Esophagus squamous epithelium (tissue), 5 donors: ENCODE measurements at regions not wholly inside any gene's neighbourhood (a gene's known extent, or its start where the extent isn't known, plus 50 kb on each side); places are given as distances from the start of the nearest gene placed in this dataset.

Source experiments
- DNase-seq: peaks from one replicate; lab custom pipeline; 2025; lab: John Stamatoyannopoulos, UW
- H3K27ac ChIP-seq, 4 donors: fragments of 200-600 bp; sonication (generic); one replicate each; pipeline ENCODE4 v1.5.1; 2016 to 2019; ENCODE audit warnings: mild to moderate bottlenecking in 1 of 4
- H3K27me3 ChIP-seq, 4 donors: fragments of 200-600 bp; sonication (generic); 1 replicate in 3 of 4; 2 replicates in 1 of 4; pipeline versions ENCODE4 v1.5.1 to v1.6.0; 2017 to 2021; ENCODE audit warnings: antibody characterized with exemption in 1 of 4
- H3K36me3 ChIP-seq, 3 donors: fragments of 200-600 bp; sonication (generic); one replicate each; pipeline ENCODE4 v1.5.1; 2016 to 2019
- H3K4me1 ChIP-seq, 3 donors: fragments of 200-600 bp; sonication (generic); one replicate each; pipeline ENCODE4 v1.5.1; 2017 to 2019
- H3K4me3 ChIP-seq, 4 donors: fragments of 200-600 bp; sonication (generic); 1 replicate in 3 of 4; 2 replicates in 1 of 4; pipeline ENCODE4 v1.5.1; 2016 to 2019; ENCODE audit warnings: mild to moderate bottlenecking in 2 of 4, moderate library complexity in 1 of 4
- H3K9me3 ChIP-seq, 3 donors: fragments of 200-600 bp; sonication (generic); one replicate each; pipeline ENCODE4 v1.5.1; 2016 to 2019
- POLR2A ChIP-seq, 4 donors: fragments of 450-650 bp; IDR thresholded peaks; one replicate each; pipeline ENCODE4 v1.6.1; 2017; ENCODE audit warnings: antibody characterized with exemption in 4 of 4, mild to moderate bottlenecking in 4 of 4, moderate library complexity in 3 of 4
- WGBS, 2 donors: methylation state at CpG; one replicate each; pipeline ENCODE4 v1.1.5; 2018; 5-methylcytosine and 5-hydroxymethylcytosine counted together
- intact Hi-C: fragments of 100-400 bp; cut with DNase I; formaldehyde crosslinking; loops from one replicate; pipeline ENCODE4 v1.15.0; 2022
- TF ChIP-seq, protein P1 (sequence below), 6 experiments: fragments of 450-650 bp in 4 of 6; fragments of 200-600 bp in 2 of 6; sonication (generic) in 2 of 6; IDR thresholded peaks; one replicate each; pipeline ENCODE4 v1.5.1; 2016 to 2019; ENCODE audit warnings: antibody characterized with exemption in 6 of 6, mild to moderate bottlenecking in 4 of 6, moderate library complexity in 4 of 6
- donor health status: DM: yes; HTN: yes; CAD: no.

DNA sequence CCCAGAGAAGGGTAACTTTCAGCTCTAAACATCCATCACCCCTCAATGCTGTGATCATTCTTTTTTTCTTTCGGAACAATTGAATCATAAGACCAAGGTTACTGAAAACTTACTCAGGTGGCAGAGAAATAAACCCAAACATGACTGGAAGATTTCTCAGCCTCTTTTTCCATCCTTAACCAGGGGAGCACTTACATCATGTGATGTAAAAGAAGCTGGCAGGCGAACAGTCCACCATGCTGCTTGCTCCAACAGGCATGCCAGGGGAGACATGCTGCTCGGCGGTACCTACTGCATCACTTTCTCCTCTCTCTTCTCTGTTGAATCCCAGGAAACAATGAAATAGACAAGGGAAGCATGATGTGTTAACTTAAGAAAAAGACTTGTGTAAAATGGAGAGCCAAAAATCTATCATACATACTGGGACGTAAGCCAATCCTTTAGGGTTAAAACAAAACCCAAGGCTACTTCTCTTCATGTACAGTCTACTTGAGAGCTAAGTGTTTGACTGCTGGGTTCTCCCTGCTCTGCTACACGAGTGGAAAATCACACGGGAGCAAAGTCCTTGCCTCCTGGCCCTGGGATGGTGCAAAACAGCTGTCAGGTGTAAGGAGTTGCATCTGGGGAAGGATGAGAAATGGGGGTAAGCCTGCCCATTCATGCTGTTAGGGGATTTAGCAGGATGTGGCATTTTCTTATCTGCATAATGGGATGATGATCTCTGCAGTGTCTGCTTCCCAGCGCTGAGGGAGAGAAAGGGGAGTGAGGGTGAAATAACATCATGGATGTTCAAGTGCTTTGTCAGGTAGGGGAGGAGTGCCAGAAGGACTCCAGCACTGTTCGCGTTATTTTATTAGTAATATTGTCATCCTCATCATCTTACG is 64.3 kb upstream of the ZNF438 start:
- TF ChIP-seq, protein P1, sequence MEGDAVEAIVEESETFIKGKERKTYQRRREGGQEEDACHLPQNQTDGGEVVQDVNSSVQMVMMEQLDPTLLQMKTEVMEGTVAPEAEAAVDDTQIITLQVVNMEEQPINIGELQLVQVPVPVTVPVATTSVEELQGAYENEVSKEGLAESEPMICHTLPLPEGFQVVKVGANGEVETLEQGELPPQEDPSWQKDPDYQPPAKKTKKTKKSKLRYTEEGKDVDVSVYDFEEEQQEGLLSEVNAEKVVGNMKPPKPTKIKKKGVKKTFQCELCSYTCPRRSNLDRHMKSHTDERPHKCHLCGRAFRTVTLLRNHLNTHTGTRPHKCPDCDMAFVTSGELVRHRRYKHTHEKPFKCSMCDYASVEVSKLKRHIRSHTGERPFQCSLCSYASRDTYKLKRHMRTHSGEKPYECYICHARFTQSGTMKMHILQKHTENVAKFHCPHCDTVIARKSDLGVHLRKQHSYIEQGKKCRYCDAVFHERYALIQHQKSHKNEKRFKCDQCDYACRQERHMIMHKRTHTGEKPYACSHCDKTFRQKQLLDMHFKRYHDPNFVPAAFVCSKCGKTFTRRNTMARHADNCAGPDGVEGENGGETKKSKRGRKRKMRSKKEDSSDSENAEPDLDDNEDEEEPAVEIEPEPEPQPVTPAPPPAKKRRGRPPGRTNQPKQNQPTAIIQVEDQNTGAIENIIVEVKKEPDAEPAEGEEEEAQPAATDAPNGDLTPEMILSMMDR (IDR thresholded peaks at IDR 0.05): no peak
- TF ChIP-seq POLR2A (IDR thresholded peaks at IDR 0.05): no peak
- 57 to 66% methylated on average over 11 of the region's 11 CpGs for WGBS, 2 donors
- H3K4me3 ChIP-seq: no peak overlapping the region
- no peak overlapping the region for H3K27ac ChIP-seq
- H3K27me3 ChIP-seq: no peaks in the 10 kb centered on the region
- no peak for DNase-seq
- no peaks in the 10 kb centered on the region for H3K9me3 ChIP-seq
- intact Hi-C loops: no loop called here
- no peaks in the 10 kb centered on the region for H3K36me3 ChIP-seq
- peaks cover 0 to 4% (median 0%) of the 10 kb centered on the region in 3 donors for H3K4me1 ChIP-seq

DNA sequence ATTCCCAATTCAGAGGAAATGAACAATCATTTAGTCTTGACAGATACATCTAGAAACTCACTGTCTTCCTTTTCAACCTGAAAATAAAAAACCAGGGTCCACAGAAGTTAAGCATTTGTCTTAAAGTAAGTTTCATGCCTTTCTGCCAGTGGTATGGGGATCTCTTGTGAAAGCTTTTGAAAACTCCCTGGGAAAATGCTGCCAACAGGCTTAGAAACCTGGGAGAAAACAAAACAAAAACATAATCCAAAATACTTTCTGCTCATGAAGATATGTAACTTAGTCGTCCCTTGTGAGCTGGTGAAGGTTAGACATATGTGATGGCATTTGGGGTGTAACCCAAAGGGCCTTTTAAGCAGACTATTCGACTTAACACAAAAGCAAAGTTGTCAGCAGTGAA is 66.4 kb upstream of the ZNF438 start:
- Histone ChIP-seq H3K4me1 (peaks cover 0 to 4% (median 0%) of the 10 kb centered on the region in 3 donors), H3K36me3 (no peaks in the 10 kb centered on the region), H3K4me3 (no peak overlapping the region), H3K9me3 (no peaks in the 10 kb centered on the region), H3K27ac (no peak overlapping the region), H3K27me3 (no peaks in the 10 kb centered on the region)
- 35 to 37% methylated on average over 2 of the region's 2 CpGs for WGBS, 2 donors
- intact Hi-C loops: no loop called here
- DNase-seq: no peak
- TF ChIP-seq POLR2A (IDR thresholded peaks at IDR 0.05): no peak
- TF ChIP-seq, protein P1 (IDR thresholded peaks at IDR 0.05): no peak

DNA sequence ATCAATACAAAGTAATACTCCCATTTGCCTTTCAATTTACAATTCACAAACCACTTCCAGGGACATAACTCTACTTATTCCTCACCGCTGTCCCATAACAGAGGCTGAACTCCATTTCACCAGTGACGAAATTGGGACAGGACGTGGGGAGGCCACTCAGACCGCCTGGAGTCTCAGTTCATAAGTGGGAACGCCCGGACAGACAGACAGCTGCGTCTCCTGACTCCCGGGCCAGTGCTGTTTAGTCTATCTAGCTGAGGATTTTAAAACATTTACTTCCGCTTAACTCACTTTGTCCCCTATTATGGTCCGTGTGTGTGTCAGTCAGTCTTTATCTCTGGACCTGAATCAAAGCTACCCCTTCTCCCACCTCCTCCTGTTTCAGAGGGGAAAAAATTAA is 67.4 kb upstream of the ZNF438 start:
- 66 to 80% methylated on average over 10 of the region's 10 CpGs for WGBS, 2 donors
- no peak overlapping the region for H3K4me3 ChIP-seq
- intact Hi-C loops: no loop called here
- H3K36me3 ChIP-seq: no peaks in the 10 kb centered on the region
- H3K4me1 ChIP-seq: peaks cover 0 to 4% (median 0%) of the 10 kb centered on the region in 3 donors
- DNase-seq: no peak
- TF ChIP-seq POLR2A (IDR thresholded peaks at IDR 0.05): no peak
- no peaks in the 10 kb centered on the region for H3K9me3 ChIP-seq
- H3K27me3 ChIP-seq: no peaks in the 10 kb centered on the region
- H3K27ac ChIP-seq: no peak overlapping the region

DNA sequence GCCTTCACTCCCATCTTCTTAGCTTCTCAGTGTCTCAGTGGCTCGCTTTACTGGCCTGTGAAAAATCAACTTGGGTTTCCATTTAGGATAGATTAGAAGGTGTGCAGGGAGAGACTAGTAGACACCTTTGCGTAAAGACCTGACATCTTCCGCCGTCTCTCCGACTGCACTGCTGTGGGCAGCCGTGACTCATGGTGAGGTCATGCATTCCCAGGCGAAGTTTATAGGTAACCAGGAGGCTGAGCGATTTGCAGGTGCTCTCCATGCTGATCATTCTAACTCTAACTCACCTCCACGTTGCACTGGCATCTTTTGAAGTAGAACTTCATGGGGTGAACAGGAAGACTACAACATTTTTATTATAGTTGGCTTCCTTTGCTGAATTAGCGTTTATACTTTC is 68.0 kb upstream of the ZNF438 start:
- peaks cover 0 to 4% (median 0%) of the 10 kb centered on the region in 3 donors for H3K4me1 ChIP-seq
- H3K4me3 ChIP-seq: no peak overlapping the region
- intact Hi-C loops: no loop called here
- H3K27ac ChIP-seq: no peak overlapping the region
- H3K9me3 ChIP-seq: no peaks in the 10 kb centered on the region
- H3K27me3 ChIP-seq: no peaks in the 10 kb centered on the region
- 49 to 54% methylated on average over 10 of the region's 10 CpGs for WGBS, 2 donors
- DNase-seq: no peak
- TF ChIP-seq POLR2A (IDR thresholded peaks at IDR 0.05): no peak
- TF ChIP-seq, protein P1 (IDR thresholded peaks at IDR 0.05): no peak
- H3K36me3 ChIP-seq: no peaks in the 10 kb centered on the region

DNA sequence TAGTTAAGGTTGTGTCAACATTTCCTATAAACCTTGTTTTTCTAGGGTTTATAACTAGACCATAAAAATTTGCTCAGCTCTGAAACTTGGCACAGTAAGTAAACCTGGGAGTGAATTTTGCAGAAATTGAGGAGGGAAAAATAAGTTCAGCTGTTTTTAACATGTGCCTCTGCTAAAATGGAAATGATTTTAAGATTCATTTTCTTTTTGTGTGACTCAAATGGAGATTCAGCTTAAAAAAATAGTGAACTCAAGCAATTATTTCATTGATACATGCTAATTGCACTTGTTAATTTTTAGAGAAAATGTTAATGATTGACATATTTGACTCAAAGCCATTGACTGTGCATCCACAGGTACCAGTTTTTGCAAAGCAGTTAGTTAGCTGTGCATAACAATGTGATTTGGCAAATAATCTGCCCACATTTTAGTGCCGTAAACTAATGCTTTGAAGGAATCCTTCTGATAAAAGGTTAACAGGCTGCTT is 68.5 kb upstream of the ZNF438 start:
- H3K9me3 ChIP-seq: no peaks in the 10 kb centered on the region
- no peak overlapping the region for H3K4me3 ChIP-seq
- peaks cover 0 to 4% (median 0%) of the 10 kb centered on the region in 3 donors for H3K4me1 ChIP-seq
- H3K27ac ChIP-seq: no peak overlapping the region
- intact Hi-C loops: no loop called here
- TF ChIP-seq, protein P1 (IDR thresholded peaks at IDR 0.05): no peak
- TF ChIP-seq POLR2A (IDR thresholded peaks at IDR 0.05): no peak
- no peaks in the 10 kb centered on the region for H3K36me3 ChIP-seq
- 85 to 100% methylated on average over 1 of the region's 1 CpG for WGBS, 2 donors
- no peaks in the 10 kb centered on the region for H3K27me3 ChIP-seq
- DNase-seq: no peak
